Esophagus muscularis mucosa (tissue), 4 donors: ENCODE measurements at regions not wholly inside any gene's neighbourhood (a gene's known extent, or its start where the extent isn't known, plus 50 kb on each side); places are given as distances from the start of the nearest gene placed in this dataset.

Experiments used
- DNase-seq: peaks from one replicate; pipeline ENCODE4 v3.0.0-alpha.2; 2017; ENCODE audit errors: extremely low spot score
- H3K27ac ChIP-seq, 4 donors: fragments of 200-600 bp; sonication (generic); replicated peaks in 1 of 4; 1 replicate in 3 of 4; 2 replicates in 1 of 4; pipeline ENCODE4 v1.5.1; 2016 to 2019; ENCODE audit warnings: mild to moderate bottlenecking in 1 of 4
- H3K27me3 ChIP-seq, 4 donors: fragments of 200-600 bp; sonication (generic); one replicate each; pipeline versions ENCODE4 v1.5.1 to v1.6.0; 2016 to 2019
- H3K36me3 ChIP-seq, 4 donors: fragments of 200-600 bp; sonication (generic); one replicate each; pipeline ENCODE4 v1.5.1; 2016 to 2019
- H3K4me1 ChIP-seq, 4 donors: fragments of 200-600 bp; sonication (generic); one replicate each; pipeline ENCODE4 v1.5.1; 2016 to 2019
- H3K4me3 ChIP-seq, 4 donors: fragments of 200-600 bp; sonication (generic); 1 replicate in 2 of 4; 2 replicates in 2 of 4; pipeline ENCODE4 v1.5.1; 2016 to 2019; ENCODE audit warnings: mild to moderate bottlenecking in 4 of 4, moderate library complexity in 1 of 4
- H3K9me3 ChIP-seq, 4 donors: fragments of 200-600 bp; sonication (generic); 1 replicate in 3 of 4; 2 replicates in 1 of 4; pipeline ENCODE4 v1.5.1; 2016 to 2019
- EP300 ChIP-seq: sonication (generic); formaldehyde crosslinking; IDR thresholded peaks from one replicate; pipeline ENCODE4 v1.6.1; 2017; ENCODE audit warnings: antibody characterized with exemption
- POLR2A ChIP-seq: fragments of 450-650 bp; IDR thresholded peaks from one replicate; pipeline ENCODE4 v1.6.1; 2017; ENCODE audit warnings: antibody characterized with exemption, moderate library complexity, mild to moderate bottlenecking, low read depth
- POLR2AphosphoS5 ChIP-seq, 2 donors: sonication (generic); formaldehyde crosslinking; IDR thresholded peaks; one replicate each; pipeline ENCODE4 v1.6.1; 2017; ENCODE audit warnings: antibody characterized with exemption in 2 of 2
- WGBS: methylation state at CpG from one replicate; pipeline ENCODE4 v1.1.5; 2018; 5-methylcytosine and 5-hydroxymethylcytosine counted together
- intact Hi-C: fragments of 100-400 bp; cut with DNase I; formaldehyde crosslinking; loops from one replicate; pipeline ENCODE4 v1.15.1; 2023
- TF ChIP-seq, protein P1 (sequence below), 3 experiments: fragments of 200-600 bp in 2 of 3; fragments of 450-650 bp in 1 of 3; sonication (generic) in 2 of 3; IDR thresholded peaks; one replicate each; pipeline ENCODE4 v1.5.1; 2017 to 2019; ENCODE audit warnings: antibody characterized with exemption in 3 of 3, mild to moderate bottlenecking in 2 of 3, moderate library complexity in 1 of 3

DNA sequence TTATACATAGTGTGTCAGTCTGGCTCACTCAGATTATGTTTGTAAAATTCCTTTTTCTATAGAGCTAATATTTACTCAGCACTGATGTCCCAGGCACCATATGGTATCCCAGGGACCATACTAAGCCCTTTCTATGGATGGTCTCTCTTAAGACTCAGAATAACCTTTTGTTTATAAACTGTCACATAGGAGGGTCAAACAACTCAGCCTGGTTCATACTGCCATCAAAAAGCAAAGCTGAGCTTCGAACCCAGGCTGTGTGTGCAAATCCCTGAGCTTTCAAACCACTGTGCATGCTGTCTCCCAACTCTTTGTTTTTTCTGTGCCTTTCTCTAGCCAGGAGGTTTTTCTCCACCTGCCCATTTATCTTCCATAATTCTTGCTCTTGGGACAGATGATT lies 135.6 kb upstream of the ARHGAP5 start:
- H3K27me3 ChIP-seq, result no peaks in the 10 kb centered on the region
- peaks cover 0 to 3% (median 0%) of the 10 kb centered on the region in 4 donors for H3K4me1 ChIP-seq
- WGBS, result 82% methylated on average over 1 of the region's 1 CpG
- H3K27ac ChIP-seq, result no peak overlapping the region
- TF ChIP-seq EP300, result no peak
- no peak for TF ChIP-seq POLR2AphosphoS5 (IDR thresholded peaks at IDR 0.05)
- TF ChIP-seq, protein P1, sequence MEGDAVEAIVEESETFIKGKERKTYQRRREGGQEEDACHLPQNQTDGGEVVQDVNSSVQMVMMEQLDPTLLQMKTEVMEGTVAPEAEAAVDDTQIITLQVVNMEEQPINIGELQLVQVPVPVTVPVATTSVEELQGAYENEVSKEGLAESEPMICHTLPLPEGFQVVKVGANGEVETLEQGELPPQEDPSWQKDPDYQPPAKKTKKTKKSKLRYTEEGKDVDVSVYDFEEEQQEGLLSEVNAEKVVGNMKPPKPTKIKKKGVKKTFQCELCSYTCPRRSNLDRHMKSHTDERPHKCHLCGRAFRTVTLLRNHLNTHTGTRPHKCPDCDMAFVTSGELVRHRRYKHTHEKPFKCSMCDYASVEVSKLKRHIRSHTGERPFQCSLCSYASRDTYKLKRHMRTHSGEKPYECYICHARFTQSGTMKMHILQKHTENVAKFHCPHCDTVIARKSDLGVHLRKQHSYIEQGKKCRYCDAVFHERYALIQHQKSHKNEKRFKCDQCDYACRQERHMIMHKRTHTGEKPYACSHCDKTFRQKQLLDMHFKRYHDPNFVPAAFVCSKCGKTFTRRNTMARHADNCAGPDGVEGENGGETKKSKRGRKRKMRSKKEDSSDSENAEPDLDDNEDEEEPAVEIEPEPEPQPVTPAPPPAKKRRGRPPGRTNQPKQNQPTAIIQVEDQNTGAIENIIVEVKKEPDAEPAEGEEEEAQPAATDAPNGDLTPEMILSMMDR (IDR thresholded peaks at IDR 0.05), result no peak
- no peak for TF ChIP-seq POLR2A
- DNase-seq, result no peak
- no peak overlapping the region for H3K4me3 ChIP-seq
- no peaks in the 10 kb centered on the region for H3K36me3 ChIP-seq
- no peaks in the 10 kb centered on the region for H3K9me3 ChIP-seq
- intact Hi-C loops, result no loop called here

DNA sequence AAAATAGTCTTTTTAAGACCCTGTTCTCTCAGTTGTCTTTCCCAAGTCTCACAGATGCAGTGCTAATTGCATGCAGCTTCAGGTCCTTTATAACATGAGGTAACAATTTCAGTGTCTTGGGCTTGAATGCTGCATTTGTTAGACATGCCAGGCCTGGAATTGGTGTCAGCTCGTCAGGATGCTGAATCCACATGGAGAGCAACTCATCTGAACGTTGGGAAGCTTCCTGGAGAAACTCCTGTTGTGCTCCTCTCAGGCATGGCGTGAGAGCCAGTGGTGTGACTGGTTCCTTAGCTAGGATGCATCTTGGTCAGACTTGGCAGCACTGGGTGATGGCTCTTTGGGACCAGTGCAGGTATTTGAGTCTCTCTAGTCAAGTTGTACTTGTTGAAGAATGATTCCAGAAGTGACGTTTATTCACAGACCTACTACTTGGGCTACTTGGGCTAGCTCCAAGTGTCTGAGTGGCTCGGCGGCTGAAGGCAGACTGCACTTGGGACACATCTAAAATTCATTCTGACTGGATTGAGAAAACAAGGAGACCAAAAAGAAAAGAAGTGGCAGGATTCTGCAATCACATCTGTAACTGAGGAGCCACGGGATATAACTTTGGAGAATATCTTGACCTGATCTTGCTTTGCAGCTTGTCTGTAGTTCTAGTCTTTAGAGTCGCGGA lies 134.8 kb upstream of the ARHGAP5 start:
- H3K4me1 ChIP-seq, result peaks cover 0 to 3% (median 0%) of the 10 kb centered on the region in 4 donors

DNA sequence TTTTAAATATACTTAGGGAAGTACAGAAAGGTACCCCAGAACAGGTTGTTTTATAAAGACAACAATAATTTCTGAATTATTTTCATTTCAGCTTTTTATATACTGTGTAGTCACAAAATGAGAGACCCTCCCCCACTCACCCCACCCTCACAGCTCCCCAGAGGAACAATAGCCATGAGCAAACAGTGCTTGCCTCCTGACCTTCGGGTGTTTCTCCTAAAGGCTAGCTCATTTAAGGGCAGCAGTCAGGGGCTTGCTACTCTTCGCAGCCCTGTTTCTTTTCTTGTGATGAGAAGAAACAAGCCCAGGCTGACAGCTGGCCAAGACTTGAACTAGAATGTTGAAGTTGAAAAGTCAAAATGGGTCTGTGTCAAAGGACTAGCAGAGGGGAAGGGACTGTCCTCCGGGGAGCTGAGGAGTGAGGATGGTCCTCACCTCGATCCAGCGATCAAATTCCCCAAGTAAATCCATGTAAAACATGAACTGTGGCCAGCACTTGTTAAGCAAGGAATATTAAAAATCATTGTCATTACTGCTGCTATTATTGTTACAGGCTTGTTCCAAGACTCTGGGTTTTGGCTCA lies 133.8 kb upstream of the ARHGAP5 start:
- Histone ChIP-seq H3K4me1 (peaks cover 0 to 8% (median 0%) of the 10 kb centered on the region in 4 donors), H3K36me3 (no peaks in the 10 kb centered on the region), H3K9me3 (no peaks in the 10 kb centered on the region), H3K4me3 (no peak overlapping the region), H3K27ac (no peak overlapping the region), H3K27me3 (no peaks in the 10 kb centered on the region)
- DNase-seq, result no peak
- TF ChIP-seq, protein P1 (IDR thresholded peaks at IDR 0.05), result no peak
- TF ChIP-seq POLR2AphosphoS5 (IDR thresholded peaks at IDR 0.05), result no peak
- no peak for TF ChIP-seq POLR2A
- no peak for TF ChIP-seq EP300
- WGBS, result 76% methylated on average over 5 of the region's 5 CpGs
- intact Hi-C loops, result no loop called here

More for the DNA sequence above, 134.8 kb upstream of the ARHGAP5 start:
- WGBS, result 75% methylated on average over 8 of the region's 9 CpGs
- no peaks in the 10 kb centered on the region for H3K36me3 ChIP-seq
- no peak overlapping the region for H3K4me3 ChIP-seq
- TF ChIP-seq POLR2AphosphoS5 (IDR thresholded peaks at IDR 0.05) (no peak), POLR2A (no peak), EP300 (no peak)
- TF ChIP-seq, protein P1 (IDR thresholded peaks at IDR 0.05), result no peak
- no peak for DNase-seq
- H3K9me3 ChIP-seq, result no peaks in the 10 kb centered on the region
- no peak overlapping the region for H3K27ac ChIP-seq
- H3K27me3 ChIP-seq, result no peaks in the 10 kb centered on the region
- intact Hi-C loops, result no loop called here

DNA sequence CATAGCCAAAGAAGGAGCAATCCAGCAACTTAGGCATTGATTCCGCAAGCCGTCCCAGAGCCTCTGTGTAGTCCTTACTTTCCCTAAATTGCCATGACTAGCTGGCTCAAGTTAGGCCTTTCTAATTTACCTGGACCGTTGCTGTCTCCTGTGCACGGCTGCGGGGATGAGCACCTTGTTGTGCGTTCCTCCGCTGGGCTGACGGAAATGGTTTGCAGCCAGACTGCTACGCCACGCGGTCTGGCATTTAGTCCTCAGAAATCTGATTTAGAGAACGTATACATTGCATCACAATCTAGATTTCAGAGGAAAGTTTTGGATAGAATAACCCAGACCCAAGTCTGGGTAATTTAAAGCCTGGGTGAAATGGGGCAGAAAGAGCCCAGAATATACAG lies 133.2 kb upstream of the ARHGAP5 start:
- no peak for DNase-seq
- 94% methylated on average over 12 of the region's 12 CpGs for WGBS
- H3K27ac ChIP-seq, result no peak overlapping the region
- peaks cover 0 to 8% (median 0%) of the 10 kb centered on the region in 4 donors for H3K4me1 ChIP-seq
- H3K4me3 ChIP-seq, result no peak overlapping the region
- intact Hi-C loops, result no loop called here
- no peaks in the 10 kb centered on the region for H3K36me3 ChIP-seq
- no peaks in the 10 kb centered on the region for H3K9me3 ChIP-seq
- TF ChIP-seq POLR2AphosphoS5 (IDR thresholded peaks at IDR 0.05) (no peak), POLR2A (no peak), EP300 (no peak)
- TF ChIP-seq, protein P1 (IDR thresholded peaks at IDR 0.05), result no peak
- no peaks in the 10 kb centered on the region for H3K27me3 ChIP-seq
